Liver (tissue), 8 donors: ENCODE measurements at regions not wholly inside any gene's neighbourhood (a gene's known extent, or its start where the extent isn't known, plus 50 kb on each side); places are given as distances from the start of the nearest gene placed in this dataset.

Source experiments
- DNase-seq: peaks from one replicate; pipeline ENCODE4 v3.0.0-alpha.2; 2017; ENCODE audit warnings: low spot score
- H3K27ac ChIP-seq, 2 donors: one replicate each; pipeline ENCODE4 v1.7.0; 2013; ENCODE audit warnings: inconsistent platforms in 2 of 2, low read length in 2 of 2, control low read depth in 1 of 2, low read depth in 1 of 2, mild to moderate bottlenecking in 1 of 2
- H3K27me3 ChIP-seq, 4 donors: one replicate each; pipeline versions ENCODE4 v1.6.1 to v1.7.0; 2013; ENCODE audit warnings: low read length in 3 of 4, inconsistent platforms in 1 of 4, mild to moderate bottlenecking in 1 of 4, moderate library complexity in 1 of 4; ENCODE audit not compliant: control insufficient read depth in 4 of 4, insufficient read depth in 4 of 4
- H3K36me3 ChIP-seq, 4 donors: one replicate each; pipeline versions ENCODE4 v1.6.1 to v1.7.0; 2013; ENCODE audit warnings: low read length in 3 of 4, mild to moderate bottlenecking in 3 of 4, low read depth in 1 of 4, moderate library complexity in 1 of 4; ENCODE audit not compliant: control insufficient read depth in 4 of 4, insufficient read depth in 3 of 4
- H3K4me1 ChIP-seq, 4 donors: one replicate each; pipeline versions ENCODE4 v1.6.1 to v1.7.0; 2013; ENCODE audit warnings: low read length in 3 of 4, mild to moderate bottlenecking in 3 of 4, moderate library complexity in 1 of 4; ENCODE audit not compliant: control insufficient read depth in 4 of 4, insufficient read depth in 4 of 4
- H3K4me3 ChIP-seq, 3 donors: one replicate each; pipeline versions ENCODE4 v1.6.1 to v1.7.0; 2013; ENCODE audit warnings: low read length in 3 of 3, control low read depth in 1 of 3, low read depth in 1 of 3, mild to moderate bottlenecking in 1 of 3
- H3K9ac ChIP-seq, 2 donors: one replicate each; pipeline ENCODE4 v1.7.0; 2013; ENCODE audit warnings: low read length in 2 of 2, mild to moderate bottlenecking in 2 of 2, moderate library complexity in 2 of 2, control low read depth in 1 of 2, low read depth in 1 of 2
- H3K9me3 ChIP-seq, 4 donors: one replicate each; pipeline versions ENCODE4 v1.6.1 to v1.7.0; 2013; ENCODE audit warnings: low read length in 3 of 4; ENCODE audit not compliant: control insufficient read depth in 4 of 4
- CTCF ChIP-seq: fragments of 150-350 bp; IDR thresholded peaks from 2 replicates; pipeline ENCODE4 v1.5.1; 2017; ENCODE audit warnings: improper control_type of control experiment, low read depth, low read length; ENCODE audit not compliant: missing input control
- EGR1 ChIP-seq, 2 donors: IDR thresholded peaks; 2 replicates each; pipeline ENCODE4 v1.6.1; 2016 to 2018; ENCODE audit warnings: antibody characterized with exemption in 2 of 2, low read depth in 2 of 2
- FOXA1 ChIP-seq: IDR thresholded peaks from 2 replicates; pipeline ENCODE4 v1.6.1; 2016; ENCODE audit warnings: antibody characterized with exemption
- FOXA2 ChIP-seq: IDR thresholded peaks from 2 replicates; pipeline ENCODE4 v1.6.1; 2016; ENCODE audit warnings: antibody characterized with exemption
- GABPA ChIP-seq, 2 donors: IDR thresholded peaks in 1 of 2; conservative IDR thresholded peaks in 1 of 2; 2 replicates each; pipeline ENCODE4 v1.6.1; 2016; ENCODE audit warnings: antibody characterized with exemption in 2 of 2, mild to moderate bottlenecking in 1 of 2, moderate library complexity in 1 of 2
- HNF4A ChIP-seq, 2 donors: conservative IDR thresholded peaks; 2 replicates each; pipeline ENCODE4 v1.6.1; 2016; ENCODE audit warnings: antibody characterized with exemption in 2 of 2, mild to moderate bottlenecking in 2 of 2
- HNF4G ChIP-seq: IDR thresholded peaks from 2 replicates; pipeline ENCODE4 v1.6.1; 2016; ENCODE audit warnings: antibody characterized with exemption
- JUND ChIP-seq, 2 donors: IDR thresholded peaks; 2 replicates each; pipeline ENCODE4 v1.6.1; 2016; ENCODE audit warnings: antibody characterized with exemption in 2 of 2
- NR2F2 ChIP-seq: IDR thresholded peaks from 2 replicates; pipeline ENCODE4 v1.6.1; 2016; ENCODE audit warnings: antibody characterized with exemption
- RAD21 ChIP-seq, 2 donors: IDR thresholded peaks; 2 replicates each; pipeline ENCODE4 v1.6.1; 2016; ENCODE audit warnings: antibody characterized with exemption in 2 of 2, mild to moderate bottlenecking in 2 of 2
- RXRA ChIP-seq, 2 donors: IDR thresholded peaks; 2 replicates each; pipeline ENCODE4 v1.6.1; 2017 to 2018; ENCODE audit warnings: antibody characterized with exemption in 2 of 2, mild to moderate bottlenecking in 1 of 2
- TAF1 ChIP-seq: conservative IDR thresholded peaks from 2 replicates; pipeline ENCODE4 v1.6.1; 2016; ENCODE audit warnings: antibody characterized with exemption, mild to moderate bottlenecking
- WGBS: extraction: QIAGEN DNeasy Blood & Tissue Kit; methylation state at CpG from one replicate; pipeline ENCODE4 v1.1.7; 2013; 5-methylcytosine and 5-hydroxymethylcytosine counted together
- TF ChIP-seq, protein P1 (sequence below): IDR thresholded peaks from 2 replicates; pipeline ENCODE4 v1.6.1; 2016; ENCODE audit warnings: antibody characterized with exemption
- TF ChIP-seq, protein P2 (sequence below): IDR thresholded peaks from 2 replicates; pipeline ENCODE4 v1.6.1; 2016; ENCODE audit warnings: antibody characterized with exemption, mild to moderate bottlenecking
- donor health status: healthy.
- donor health status: healthy.
- donor health status: healthy.
- donor health status: healthy.
- donor health status: healthy.

DNA sequence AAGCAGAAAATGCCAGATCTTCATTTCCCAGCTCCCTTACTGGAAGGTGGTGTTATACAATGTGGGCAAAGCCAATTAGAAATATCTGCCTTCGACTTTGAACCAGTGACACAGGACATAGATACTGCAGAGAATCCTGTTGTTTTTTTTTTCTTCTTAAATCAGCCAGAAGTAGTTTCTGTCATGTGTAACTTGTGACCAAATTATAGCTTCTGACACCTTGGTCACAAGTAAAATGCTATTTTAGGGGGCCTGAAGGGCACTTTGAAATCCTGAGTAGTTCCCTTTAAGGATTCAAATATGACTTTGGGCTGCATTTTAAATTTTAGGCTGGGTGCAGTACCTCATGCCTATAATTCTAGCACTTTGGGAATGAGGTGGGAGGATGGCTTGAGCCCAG lies 89.0 kb upstream of the TLK1 start:
- H3K36me3 ChIP-seq = no peaks in the 10 kb centered on the region
- H3K4me1 ChIP-seq = no peaks in the 10 kb centered on the region
- H3K9ac ChIP-seq = no peak overlapping the region
- H3K4me3 ChIP-seq = no peak overlapping the region
- 69% methylated on average over 1 of the region's 1 CpG for WGBS
- TF ChIP-seq TAF1 (no peak), JUND (IDR thresholded peaks at IDR 0.05) (no peak), HNF4A (conservative IDR thresholded peaks at IDR 0.05) (no peak), HNF4G (no peak), FOXA2 (no peak), RAD21 (IDR thresholded peaks at IDR 0.05) (no peak), NR2F2 (no peak), FOXA1 (no peak), GABPA (IDR thresholded peaks at IDR 0.05 in 1 of 2, conservative IDR thresholded peaks at IDR 0.05 in 1 of 2) (no peak), RXRA (IDR thresholded peaks at IDR 0.05) (no peak), EGR1 (IDR thresholded peaks at IDR 0.05; ENCODE audit: low read depth in 2 of 2) (no peak), CTCF (no peak)
- TF ChIP-seq, protein P1, sequence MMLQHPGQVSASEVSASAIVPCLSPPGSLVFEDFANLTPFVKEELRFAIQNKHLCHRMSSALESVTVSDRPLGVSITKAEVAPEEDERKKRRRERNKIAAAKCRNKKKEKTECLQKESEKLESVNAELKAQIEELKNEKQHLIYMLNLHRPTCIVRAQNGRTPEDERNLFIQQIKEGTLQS = no peak
- TF ChIP-seq, protein P2, sequence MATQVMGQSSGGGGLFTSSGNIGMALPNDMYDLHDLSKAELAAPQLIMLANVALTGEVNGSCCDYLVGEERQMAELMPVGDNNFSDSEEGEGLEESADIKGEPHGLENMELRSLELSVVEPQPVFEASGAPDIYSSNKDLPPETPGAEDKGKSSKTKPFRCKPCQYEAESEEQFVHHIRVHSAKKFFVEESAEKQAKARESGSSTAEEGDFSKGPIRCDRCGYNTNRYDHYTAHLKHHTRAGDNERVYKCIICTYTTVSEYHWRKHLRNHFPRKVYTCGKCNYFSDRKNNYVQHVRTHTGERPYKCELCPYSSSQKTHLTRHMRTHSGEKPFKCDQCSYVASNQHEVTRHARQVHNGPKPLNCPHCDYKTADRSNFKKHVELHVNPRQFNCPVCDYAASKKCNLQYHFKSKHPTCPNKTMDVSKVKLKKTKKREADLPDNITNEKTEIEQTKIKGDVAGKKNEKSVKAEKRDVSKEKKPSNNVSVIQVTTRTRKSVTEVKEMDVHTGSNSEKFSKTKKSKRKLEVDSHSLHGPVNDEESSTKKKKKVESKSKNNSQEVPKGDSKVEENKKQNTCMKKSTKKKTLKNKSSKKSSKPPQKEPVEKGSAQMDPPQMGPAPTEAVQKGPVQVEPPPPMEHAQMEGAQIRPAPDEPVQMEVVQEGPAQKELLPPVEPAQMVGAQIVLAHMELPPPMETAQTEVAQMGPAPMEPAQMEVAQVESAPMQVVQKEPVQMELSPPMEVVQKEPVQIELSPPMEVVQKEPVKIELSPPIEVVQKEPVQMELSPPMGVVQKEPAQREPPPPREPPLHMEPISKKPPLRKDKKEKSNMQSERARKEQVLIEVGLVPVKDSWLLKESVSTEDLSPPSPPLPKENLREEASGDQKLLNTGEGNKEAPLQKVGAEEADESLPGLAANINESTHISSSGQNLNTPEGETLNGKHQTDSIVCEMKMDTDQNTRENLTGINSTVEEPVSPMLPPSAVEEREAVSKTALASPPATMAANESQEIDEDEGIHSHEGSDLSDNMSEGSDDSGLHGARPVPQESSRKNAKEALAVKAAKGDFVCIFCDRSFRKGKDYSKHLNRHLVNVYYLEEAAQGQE = no peak
- H3K27ac ChIP-seq = no peak overlapping the region
- DNase-seq = no peak
- H3K27me3 ChIP-seq = no peaks in the 10 kb centered on the region
- H3K9me3 ChIP-seq = peaks cover 1 to 15% (median 5%) of the 10 kb centered on the region in 4 donors

DNA sequence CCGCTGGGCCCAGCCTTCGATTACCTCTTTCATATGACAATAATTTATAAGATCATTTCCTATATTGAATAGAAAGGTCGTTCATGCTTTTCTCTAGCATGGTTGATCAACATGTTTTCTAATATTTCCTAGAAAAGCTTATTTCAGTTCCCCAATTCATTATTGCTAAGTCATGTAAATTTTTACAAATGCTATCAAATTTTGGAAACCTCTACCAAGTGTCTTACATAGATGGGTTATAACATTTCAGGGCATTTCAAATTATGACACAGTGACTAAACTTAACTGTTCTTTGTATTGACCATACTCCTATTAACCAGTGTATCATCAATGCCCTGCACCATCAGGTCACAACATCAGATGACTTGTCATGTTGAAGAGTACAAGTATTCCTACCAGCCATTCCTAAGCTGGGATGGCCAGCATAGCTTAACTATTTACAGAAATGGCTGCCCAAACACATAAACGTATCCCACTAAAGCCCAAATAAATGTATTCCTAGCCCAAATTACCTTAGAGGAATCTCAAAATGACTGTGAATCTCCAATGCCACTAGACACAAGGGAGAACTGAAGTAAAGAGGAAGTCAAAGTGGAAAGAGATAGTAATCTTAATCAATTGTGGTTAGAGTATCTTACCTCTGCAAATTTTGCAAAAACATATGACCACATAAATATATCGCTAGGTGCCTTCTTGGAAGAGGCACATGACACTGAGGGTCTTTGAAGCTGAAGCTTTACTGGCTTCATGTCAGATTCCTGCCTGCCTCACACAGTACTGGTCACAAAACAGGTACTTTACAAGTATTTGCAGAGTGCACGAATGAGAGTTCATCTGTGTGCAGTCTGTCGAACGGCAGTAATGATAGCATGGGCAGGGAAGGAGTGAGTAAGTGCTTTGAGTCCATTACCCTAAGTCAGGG lies 87.3 kb upstream of the TLK1 start:
- Histone ChIP-seq H3K27ac (no peak overlapping the region), H3K27me3 (no peaks in the 10 kb centered on the region), H3K36me3 (no peaks in the 10 kb centered on the region), H3K4me3 (no peak overlapping the region), H3K9me3 (peaks cover 0 to 16% (median 5%) of the 10 kb centered on the region in 4 donors), H3K9ac (no peak overlapping the region), H3K4me1 (no peaks in the 10 kb centered on the region)
- no peak for DNase-seq
- TF ChIP-seq NR2F2 = no peak
- TF ChIP-seq EGR1 (IDR thresholded peaks at IDR 0.05; ENCODE audit: low read depth in 2 of 2) = no peak
- no peak for TF ChIP-seq FOXA2
- TF ChIP-seq TAF1 = no peak
- WGBS = 81% methylated on average over 8 of the region's 8 CpGs
